D341Med (cell line): ENCODE measurements at regions not wholly inside any gene's neighbourhood (a gene's known extent, or its start where the extent isn't known, plus 50 kb on each side); places are given as distances from the start of the nearest gene placed in this dataset.
"Not testable (repeated sequence)": the region's sequence is repeated elsewhere in the genome, so short reads cannot be mapped to it uniquely, and the experiment has no call there.

Experiments
- DNase-seq: peaks from one replicate; pipeline ENCODE4 v3.0.0; 2012; ENCODE audit warnings: low spot score

DNA sequence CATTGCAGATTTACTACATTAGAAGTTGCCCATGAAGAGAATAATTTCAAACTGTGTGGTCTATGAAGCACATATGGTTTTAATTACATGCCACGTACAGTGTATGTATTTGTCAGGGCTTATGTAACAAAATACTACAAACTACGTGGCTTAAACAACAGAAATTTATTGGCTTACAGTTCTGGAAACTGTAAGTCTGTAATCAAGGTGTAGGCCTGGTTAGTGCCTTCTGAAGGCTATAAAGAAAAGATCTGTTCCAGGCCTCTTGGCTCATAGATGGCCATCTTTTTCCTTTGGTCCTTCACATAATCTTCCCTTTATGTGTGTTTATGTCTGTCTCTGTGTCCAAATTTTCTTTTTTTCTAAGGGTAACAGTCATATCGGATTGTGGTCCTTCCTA lies 1160.2 kb downstream of the FAM133A start:
- no peak for DNase-seq

DNA sequence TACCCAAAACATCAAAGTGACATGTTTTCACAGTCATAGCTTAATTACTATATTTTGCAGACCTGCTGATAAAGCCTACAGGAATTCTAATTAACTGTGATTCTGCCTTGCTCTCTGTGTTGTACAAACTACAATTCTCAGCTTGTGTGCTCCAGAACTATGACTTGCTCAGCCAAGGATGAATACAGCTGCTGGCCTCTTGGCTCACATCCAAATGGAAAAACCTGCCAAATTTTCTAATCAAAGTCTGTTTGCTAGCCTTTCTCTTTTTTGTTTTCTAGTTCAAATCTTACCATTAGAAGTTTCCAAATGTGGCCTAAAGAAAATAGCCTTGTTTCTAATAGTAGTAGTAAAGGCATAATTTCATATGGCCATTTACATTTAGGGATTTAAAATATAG lies 1176.8 kb downstream of the FAM133A start:
- DNase-seq = no peak

DNA sequence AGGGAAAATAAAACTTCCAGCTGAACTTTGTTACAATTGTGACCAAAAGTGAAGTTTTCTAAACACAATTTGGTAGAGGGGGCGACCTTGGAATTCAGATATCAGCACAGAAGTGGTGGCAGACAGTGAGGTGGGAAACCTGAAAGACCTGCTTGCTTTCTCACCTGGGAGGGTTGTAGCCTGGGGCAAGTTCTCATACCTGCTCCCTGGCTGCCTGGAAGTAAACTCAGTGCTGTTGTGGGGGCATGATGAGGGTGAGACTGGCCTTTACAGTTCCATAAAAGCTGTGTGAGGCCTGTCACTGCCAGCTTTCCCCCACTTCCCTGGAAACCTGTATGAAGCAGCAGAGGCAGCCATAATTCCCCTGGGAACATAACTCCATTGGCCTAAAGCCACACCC lies 1180.2 kb downstream of the FAM133A start:
- DNase-seq = no peak

DNA sequence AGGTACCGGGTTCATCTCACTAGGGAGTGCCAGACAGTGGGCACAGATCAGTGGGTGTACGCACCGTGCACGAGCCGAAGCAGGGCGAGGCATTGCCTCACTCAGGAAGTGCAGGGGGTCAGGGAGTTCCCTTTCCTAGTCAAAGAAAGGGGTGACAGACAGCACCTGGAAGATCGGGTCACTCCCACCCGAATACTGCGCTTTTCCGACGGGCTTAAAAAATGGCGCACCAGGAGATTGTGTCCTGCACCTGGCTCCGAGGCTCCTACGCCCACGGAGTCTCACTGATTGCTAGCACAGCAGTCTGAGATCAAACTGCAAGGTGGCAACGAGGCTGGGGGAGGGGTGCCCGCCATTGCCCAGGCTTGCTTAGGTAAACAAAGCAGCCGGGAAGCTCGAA lies 1188.5 kb downstream of the FAM133A start:
- not testable (repeated sequence) for DNase-seq

DNA sequence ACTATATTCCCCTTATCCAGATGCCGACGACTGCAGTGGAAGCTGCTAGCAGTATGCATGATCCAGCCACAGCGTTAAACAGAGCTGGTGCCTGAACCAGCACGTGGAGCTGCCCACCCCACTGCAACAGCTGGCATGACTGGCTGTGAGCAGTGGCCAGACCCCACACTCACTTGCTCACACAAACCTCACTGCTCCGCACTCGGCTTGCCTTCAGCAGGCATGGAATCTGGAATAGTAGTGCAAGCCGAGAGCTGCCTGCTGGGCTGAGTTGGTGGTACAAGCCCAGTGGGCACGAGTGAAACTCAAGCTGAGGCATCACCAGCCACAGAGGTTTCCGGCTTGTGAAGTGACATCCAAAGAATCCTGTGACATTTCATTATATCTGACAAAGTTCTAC lies 1197.6 kb downstream of the FAM133A start:
- no peak for DNase-seq

DNA sequence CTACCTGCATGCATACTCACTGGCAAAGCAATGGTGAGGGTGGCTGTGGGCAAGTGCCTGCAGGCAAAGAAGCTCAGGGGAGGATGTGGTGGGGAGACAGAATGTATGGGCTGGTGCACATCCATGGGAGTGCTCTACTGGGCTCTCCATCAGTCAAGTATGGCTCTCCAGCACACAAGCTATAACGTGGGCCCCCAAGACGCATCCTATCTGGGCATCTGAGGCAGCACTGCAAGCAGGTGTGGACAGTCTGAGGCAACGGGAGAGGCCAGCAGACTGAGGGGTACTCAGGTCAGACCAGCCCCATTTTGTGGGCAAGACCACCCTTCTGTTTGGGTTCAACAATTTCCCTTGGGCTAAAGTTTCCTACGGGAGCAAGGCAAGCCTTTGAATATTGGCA lies 1227.8 kb downstream of the FAM133A start:
- DNase-seq = no peak

DNA sequence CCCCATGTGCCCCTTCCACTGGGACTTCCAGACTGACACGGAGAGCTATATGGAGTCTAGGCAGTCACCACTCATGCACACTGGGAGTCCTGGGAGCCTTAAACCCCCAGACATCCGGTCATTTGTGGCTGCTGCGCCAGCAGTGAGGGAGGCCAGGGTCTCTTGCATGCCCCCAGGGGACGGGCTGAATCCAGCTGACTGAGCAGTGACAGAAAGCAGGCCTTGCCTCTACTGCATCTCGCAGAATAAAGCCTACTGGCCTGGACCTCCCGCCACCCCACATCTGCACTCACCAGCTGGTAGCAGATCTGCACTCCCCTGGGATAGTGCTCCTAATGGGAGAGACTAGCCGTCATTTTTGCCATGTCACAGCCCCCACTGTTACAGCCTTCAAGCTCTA lies 1234.2 kb downstream of the FAM133A start:
- no peak for DNase-seq

DNA sequence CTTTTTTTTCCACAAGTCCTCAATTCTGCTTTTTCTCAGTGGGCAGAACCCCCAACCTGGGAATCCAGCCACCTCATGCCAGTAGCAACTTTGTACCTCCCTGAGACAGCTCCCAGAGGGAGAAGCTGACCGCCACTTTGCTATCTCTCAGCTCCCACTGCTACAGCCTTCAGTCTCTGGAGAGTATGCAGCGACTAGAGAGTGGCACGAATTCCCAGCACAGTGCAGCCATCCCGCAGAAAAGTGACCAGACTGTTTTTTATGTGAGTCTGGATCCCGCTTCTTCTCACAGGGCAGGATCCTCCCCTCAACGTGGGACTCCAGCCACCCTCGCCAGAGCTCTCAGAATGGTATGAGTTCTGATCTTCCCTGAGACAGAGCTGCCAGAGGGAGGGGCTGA lies 1234.6 kb downstream of the FAM133A start:
- DNase-seq = no peak

DNA sequence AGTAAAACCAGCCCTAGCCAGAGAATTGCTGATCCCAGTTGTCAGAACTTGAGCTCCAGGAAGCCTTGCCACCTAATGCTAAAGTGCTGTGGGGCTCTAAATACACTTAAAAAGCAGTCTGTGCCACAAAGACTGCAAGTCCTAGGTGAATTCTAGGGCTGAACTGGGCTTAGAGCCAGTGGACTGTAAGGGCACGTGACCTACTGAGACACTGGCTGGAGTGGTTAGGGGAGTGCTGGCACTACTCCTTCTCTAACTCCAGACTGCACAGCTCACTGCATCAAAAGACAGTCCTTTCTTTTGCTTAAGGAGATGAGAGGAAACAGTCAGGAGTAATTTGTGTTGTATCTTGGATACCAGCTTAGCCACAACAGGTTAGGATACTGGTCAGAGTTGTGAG lies 1240.2 kb downstream of the FAM133A start:
- DNase-seq = no peak

DNA sequence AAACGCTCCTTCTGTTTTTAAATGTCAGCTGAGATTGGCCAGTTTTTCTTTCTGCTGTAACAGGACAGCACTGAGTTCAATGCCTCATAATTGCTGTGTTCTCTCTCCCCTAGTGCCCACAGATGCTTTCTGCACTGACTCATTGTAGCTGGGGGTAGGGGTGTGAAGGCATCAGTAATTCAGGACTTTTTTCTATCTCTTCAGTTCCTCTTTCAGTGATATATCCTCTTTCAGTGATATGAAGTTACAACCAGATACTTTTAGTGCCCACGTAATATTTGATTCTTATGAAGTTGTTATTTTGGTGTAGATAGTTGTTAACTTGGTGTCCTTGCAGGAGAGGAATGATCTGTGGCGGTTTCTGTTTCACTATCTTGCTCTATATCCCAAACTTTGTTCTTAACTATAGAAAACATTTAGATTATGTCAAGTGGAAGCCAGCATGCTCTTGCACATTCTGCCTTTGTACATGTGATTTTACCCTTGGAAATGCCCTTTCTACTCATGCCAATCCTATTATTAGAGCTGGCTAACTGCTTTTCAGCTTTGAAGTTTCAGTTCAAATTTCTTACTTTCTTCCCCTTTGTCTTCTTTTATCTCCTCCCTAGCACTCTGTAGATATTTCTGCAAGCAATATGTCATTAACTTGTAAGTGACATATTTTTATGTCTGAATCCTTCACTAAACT lies 1258.4 kb downstream of the FAM133A start:
- DNase-seq = no peak

DNA sequence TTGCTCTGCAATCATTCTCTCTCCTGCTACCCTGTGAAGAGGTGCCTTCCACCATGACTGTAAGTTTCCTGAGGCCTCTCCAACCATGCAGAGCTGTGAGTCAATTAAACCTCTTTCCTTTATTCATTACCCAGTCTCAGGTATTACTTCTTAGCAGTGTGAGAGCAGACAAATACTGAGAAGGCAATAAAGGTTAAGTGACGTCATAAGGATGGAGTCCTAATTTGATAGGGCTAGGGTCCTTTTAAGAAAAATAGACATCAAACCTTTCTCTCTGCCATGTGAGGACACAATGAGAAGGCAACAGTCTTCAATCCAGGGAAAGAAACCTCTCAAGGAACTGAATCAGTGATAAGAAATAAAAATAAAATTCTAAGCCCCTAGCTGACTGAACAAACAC lies 1262.7 kb downstream of the FAM133A start:
- no peak for DNase-seq

DNA sequence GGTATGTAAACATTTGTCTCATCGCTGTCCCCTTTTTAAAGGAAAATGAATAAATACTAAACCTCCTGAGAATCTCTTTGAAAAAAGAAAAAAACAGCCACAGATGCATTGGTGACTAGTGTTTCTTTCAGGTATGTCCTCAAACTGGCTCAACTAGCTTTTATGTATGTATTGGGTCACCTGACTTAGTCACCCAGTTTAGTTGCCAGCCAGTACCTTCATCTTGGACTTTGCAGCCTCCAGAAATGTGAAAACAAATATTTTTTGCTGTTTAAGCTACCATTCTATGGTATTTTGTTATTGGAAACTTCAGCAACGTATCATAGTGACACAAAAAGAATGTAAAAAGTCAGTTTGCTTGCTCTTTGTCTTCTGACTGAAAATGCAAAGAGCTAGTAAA lies 1263.5 kb downstream of the FAM133A start:
- no peak for DNase-seq

DNA sequence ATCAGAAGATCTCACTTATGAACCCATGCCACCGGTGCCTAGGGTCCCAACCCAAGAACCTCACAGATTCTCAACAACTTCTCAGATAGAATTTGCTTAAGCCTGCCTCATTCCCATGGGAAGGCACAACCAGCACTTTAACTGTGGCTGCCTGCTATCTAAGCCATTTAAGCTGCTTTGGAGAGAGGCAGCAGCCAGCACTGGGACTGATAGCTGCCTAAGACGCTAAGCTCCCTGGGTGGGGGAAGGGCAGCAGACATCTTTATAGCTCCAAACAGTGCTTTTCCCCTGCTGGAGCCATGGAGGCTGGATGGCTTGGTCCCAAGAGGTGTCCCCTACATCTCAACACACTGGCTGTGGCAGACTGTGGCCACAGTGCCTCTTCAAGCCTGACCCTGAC lies 1268.6 kb downstream of the FAM133A start:
- peak; percentile 59 for DNase-seq

DNA sequence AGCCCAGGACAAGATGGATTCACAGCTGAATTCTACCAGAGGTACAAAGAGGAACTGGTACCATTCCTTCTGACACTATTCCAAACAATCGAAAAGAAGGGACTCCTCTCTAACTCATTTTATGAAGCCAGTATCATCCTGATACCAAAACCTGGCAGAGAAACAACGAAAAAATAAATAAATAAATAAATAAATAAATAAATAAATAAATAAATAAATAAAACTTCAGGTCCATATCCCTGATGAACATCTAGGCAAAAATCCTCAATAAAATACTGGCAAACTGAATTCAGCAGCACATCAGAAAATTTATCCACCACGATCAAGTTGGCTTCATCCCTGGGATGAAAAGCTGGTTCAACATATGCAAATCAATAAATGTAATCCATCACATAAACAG lies 1272.1 kb downstream of the FAM133A start:
- DNase-seq = not testable (repeated sequence)

DNA sequence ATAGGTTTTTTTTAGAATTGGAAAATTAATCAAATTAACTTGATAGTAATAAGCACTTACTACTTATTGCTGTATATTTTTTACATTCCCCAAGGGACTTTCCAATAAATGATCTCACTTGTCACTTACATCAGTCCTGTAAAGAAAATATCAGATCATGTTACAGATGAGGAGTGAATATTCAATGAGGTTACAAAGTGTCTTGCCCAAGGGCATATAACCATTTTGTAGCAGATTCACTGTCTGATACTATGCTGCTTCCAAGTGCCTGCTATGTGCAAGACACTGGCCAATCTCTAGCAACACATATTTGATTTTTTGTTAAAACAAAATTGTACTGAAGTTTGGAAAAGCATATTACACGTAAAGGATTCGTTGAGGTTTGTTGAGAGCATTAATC lies 1287.7 kb downstream of the FAM133A start:
- no peak for DNase-seq

DNA sequence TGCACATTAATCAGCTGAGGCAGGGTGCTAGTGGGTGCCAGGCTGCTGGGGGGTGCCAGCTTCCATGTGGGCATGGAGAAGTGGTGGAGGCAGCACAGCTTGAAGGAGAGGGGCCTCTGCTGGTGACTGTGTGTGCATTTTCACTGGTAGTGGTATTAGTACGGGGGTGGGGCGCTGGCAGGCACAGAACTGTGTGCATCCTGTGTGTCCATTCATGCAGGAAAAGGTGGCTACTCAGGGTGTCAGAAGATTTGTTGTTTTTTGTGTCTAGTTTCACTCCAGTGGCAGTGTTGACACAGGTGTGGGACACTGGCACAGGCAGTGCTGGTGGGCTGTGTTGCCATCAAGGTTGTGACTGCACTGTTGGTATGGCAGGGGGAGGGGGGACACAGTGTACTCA lies 1303.6 kb downstream of the FAM133A start:
- DNase-seq = no peak

DNA sequence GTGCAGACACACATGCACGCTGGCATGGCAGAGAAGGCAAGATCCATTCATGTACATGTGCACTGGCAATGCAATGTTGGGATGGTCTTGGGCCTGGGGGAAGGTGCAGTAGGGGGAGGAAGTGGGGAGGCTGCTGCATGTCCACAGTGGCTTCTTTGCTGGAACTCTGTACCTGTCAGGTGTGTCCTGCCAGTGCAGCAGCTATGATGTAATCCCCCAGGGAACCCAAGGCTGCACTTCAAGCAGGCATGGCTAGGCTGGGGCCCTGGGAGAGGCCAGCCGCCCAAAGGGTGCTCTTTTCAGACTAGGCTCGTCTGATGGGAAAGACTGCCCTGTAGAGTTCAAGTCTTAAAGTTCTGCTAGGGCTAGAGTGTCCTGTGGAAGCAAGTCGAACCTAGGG lies 1304.0 kb downstream of the FAM133A start:
- no peak for DNase-seq
